ENCODE measurements at regions not wholly inside any gene's neighbourhood (a gene's known extent, or its start where the extent isn't known, plus 50 kb on each side); places are given as distances from the start of the nearest gene placed in this dataset.

GRCh38 chr18:61282926-61283325, 50.3 kb upstream of the CDH20 start:
- DNase-seq: no peak
